Cardiac muscle cell (in vitro differentiated cells and primary cell): ENCODE measurements at regions not wholly inside any gene's neighbourhood (a gene's known extent, or its start where the extent isn't known, plus 50 kb on each side); places are given as distances from the start of the nearest gene placed in this dataset.

ENCODE experiments used
- DNase-seq, 2 donors: peaks; one replicate each; pipeline versions ENCODE4 v3.0.0 to v3.0.0-alpha.2; 2010 to 2017; ENCODE audit warnings: low read depth in 1 of 2, low spot score in 1 of 2
- H3K27ac ChIP-seq: fragments of 200-600 bp; sonication (generic); 2 replicates; pipeline ENCODE4 v1.5.1; 2016
- H3K27me3 ChIP-seq: fragments of 200-600 bp; sonication (generic); 2 replicates; pipeline ENCODE4 v1.6.0; 2016; ENCODE audit warnings: control low read depth
- H3K36me3 ChIP-seq: fragments of 200-600 bp; sonication (generic); 2 replicates; pipeline ENCODE4 v1.5.1; 2016; ENCODE audit warnings: control low read depth
- H3K4me1 ChIP-seq: fragments of 200-600 bp; sonication (generic); 2 replicates; pipeline ENCODE4 v1.8.1; 2017; ENCODE audit warnings: low read depth, mild to moderate bottlenecking, mixed run types
- H3K4me3 ChIP-seq: fragments of 200-600 bp; sonication (generic); 2 replicates; pipeline ENCODE4 v1.5.1; 2016; ENCODE audit warnings: mild to moderate bottlenecking
- H3K9me3 ChIP-seq: fragments of 200-600 bp; sonication (generic); 2 replicates; pipeline ENCODE4 v1.5.1; 2017; ENCODE audit warnings: low read depth, mild to moderate bottlenecking, control low read depth
- CTCF ChIP-seq: IDR thresholded peaks from 2 replicates; pipeline ENCODE4 v1.5.1; 2012; ENCODE audit warnings: low read depth, mild to moderate bottlenecking, low read length

GRCh38 chr13:72657379-72657778 lies 70.0 kb downstream of the MZT1 start:
- Histone ChIP-seq H3K27me3 (no peaks in the 10 kb centered on the region), H3K4me1 (no peaks in the 10 kb centered on the region), H3K36me3 (no peaks in the 10 kb centered on the region), H3K9me3 (no peaks in the 10 kb centered on the region), H3K4me3 (no peak overlapping the region), H3K27ac (no peak overlapping the region)
- DNase-seq, result no peak
- no peak for TF ChIP-seq CTCF

- no peaks in the 10 kb centered on the region for H3K36me3 ChIP-seq
- no peak for TF ChIP-seq CTCF
Observed at GRCh38 chr13:72656357-72656756, 71.1 kb downstream of the MZT1 start.

GRCh38 chr13:72653506-72653905 lies 73.9 kb downstream of the MZT1 start:
- Histone ChIP-seq H3K4me3 (no peak overlapping the region), H3K36me3 (no peaks in the 10 kb centered on the region), H3K9me3 (no peaks in the 10 kb centered on the region), H3K27ac (no peak overlapping the region), H3K4me1 (peaks cover 4% of the 10 kb centered on the region), H3K27me3 (no peaks in the 10 kb centered on the region)
- TF ChIP-seq CTCF, result no peak
- no peak for DNase-seq

More at GRCh38 chr13:72656357-72656756, 71.1 kb downstream of the MZT1 start:
- H3K27ac ChIP-seq, result no peak overlapping the region
- H3K4me1 ChIP-seq, result peaks cover 3% of the 10 kb centered on the region
- H3K4me3 ChIP-seq, result no peak overlapping the region
- no peak for DNase-seq
- no peaks in the 10 kb centered on the region for H3K27me3 ChIP-seq
- H3K9me3 ChIP-seq, result no peaks in the 10 kb centered on the region

- Histone ChIP-seq H3K4me3 (no peak overlapping the region), H3K36me3 (no peaks in the 10 kb centered on the region), H3K9me3 (no peaks in the 10 kb centered on the region), H3K27ac (no peak overlapping the region), H3K27me3 (no peaks in the 10 kb centered on the region), H3K4me1 (peaks cover 4% of the 10 kb centered on the region)
- DNase-seq, result peak in 1 of 2 donors; percentile 0
- no peak for TF ChIP-seq CTCF
Observed at GRCh38 chr13:72652681-72653080, 74.7 kb downstream of the MZT1 start.

- no peak overlapping the region for H3K4me3 ChIP-seq
- no peaks in the 10 kb centered on the region for H3K9me3 ChIP-seq
- peaks cover 4% of the 10 kb centered on the region for H3K4me1 ChIP-seq
- no peak for TF ChIP-seq CTCF
- no peaks in the 10 kb centered on the region for H3K36me3 ChIP-seq
- H3K27me3 ChIP-seq, result no peaks in the 10 kb centered on the region
- H3K27ac ChIP-seq, result no peak overlapping the region
- peak in 1 of 2 donors; percentile 37 for DNase-seq
Observed at GRCh38 chr13:72651144-72651543, 76.3 kb downstream of the MZT1 start.
